ENCODE measurements at regions not wholly inside any gene's neighbourhood (a gene's known extent, or its start where the extent isn't known, plus 50 kb on each side); places are given as distances from the start of the nearest gene placed in this dataset.
"Not testable (repeated sequence)": the region's sequence is repeated elsewhere in the genome, so short reads cannot be mapped to it uniquely, and the experiment has no call there.

DNA sequence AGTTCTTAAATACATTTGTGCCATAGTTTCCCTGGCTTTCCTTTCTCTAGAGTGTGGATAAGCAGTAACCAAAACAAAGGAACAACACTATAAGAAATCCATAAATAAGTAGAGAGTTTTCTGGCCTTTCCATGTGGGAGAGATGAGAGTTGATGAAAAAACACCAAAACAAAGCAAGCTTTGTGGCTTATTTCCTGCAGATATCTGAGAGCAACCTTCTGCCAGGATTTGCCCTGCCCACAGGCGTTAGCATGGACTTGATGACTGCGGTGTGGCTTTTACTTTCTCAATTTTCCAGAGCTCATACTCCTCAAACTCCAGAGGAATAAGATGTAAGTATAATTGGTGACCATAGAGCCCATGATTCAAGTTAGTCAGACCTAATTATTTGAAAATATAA, 194.9 kb downstream of the RAP2B start:
- ATAC-seq (no peak), DNase-seq (ENCODE audit: low spot score in 2 of 2) (no peak)
- H3K9me3 Mint-ChIP-seq: no peaks in the 10 kb centered on the region
- H3K36me3 Mint-ChIP-seq: no peaks in the 10 kb centered on the region
- H3K4me3 Mint-ChIP-seq: no peak overlapping the region
- no peaks in the 10 kb centered on the region for H3K4me1 Mint-ChIP-seq
- H3K27ac Mint-ChIP-seq: no peak overlapping the region

DNA sequence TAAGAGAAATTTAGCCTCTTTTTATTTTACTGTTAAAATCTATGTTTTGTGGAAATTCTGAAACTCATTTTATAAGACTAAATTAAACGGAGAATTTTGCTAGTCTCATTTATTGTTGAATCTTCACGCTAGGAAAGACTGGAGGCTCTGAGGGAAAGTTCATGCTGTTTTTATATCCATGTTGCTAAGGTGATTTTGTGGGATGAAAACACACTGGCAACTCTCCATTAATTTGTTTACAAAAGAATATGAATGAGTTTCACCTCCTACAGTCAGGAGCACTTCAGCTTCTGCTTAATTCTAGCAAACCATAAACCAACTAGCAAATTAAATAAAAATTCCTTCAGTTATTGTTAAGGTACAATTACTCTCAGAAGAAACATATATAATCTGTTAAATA, 195.4 kb downstream of the RAP2B start:
- DNase-seq (ENCODE audit: low spot score in 2 of 2) (no peak), ATAC-seq (no peak)
- H3K36me3 Mint-ChIP-seq: no peaks in the 10 kb centered on the region
- H3K4me1 Mint-ChIP-seq: no peaks in the 10 kb centered on the region
- no peaks in the 10 kb centered on the region for H3K9me3 Mint-ChIP-seq
- no peak overlapping the region for H3K4me3 Mint-ChIP-seq
- no peak overlapping the region for H3K27ac Mint-ChIP-seq

- H3K4me3 Mint-ChIP-seq: no peak overlapping the region
- H3K9me3 Mint-ChIP-seq: peaks cover 7% of the 10 kb centered on the region
- no peak for ATAC-seq
- H3K4me1 Mint-ChIP-seq: no peaks in the 10 kb centered on the region
- H3K36me3 Mint-ChIP-seq: no peaks in the 10 kb centered on the region
- DNase-seq (ENCODE audit: low spot score in 2 of 2): no peak
- H3K27ac Mint-ChIP-seq: no peak overlapping the region
These were observed 207.7 kb downstream of the RAP2B start for GRCh38 chr3:153369561-153370374.

DNA sequence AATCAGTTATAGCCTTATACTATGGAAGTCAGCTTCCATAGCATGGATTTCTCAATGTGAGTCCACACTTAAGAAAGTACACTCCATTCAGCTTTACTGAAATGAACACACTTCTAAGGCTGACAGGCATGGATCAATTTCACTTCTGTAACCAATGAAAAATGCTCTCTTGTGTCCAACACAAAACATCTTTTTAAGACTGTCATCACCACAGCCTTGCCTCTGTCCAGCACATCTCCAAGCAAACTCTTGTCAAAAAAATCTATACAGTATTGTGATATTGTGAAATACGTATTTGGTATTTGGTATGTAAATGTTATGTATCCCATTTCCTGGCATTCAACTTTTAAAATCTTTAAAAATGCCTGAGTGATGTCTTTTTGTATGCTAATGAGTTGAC, 208.7 kb downstream of the RAP2B start:
- H3K9me3 Mint-ChIP-seq: peaks cover 1% of the 10 kb centered on the region
- H3K27ac Mint-ChIP-seq: no peak overlapping the region
- no peak for DNase-seq (ENCODE audit: low spot score in 2 of 2)
- H3K4me1 Mint-ChIP-seq: no peaks in the 10 kb centered on the region
- H3K36me3 Mint-ChIP-seq: no peaks in the 10 kb centered on the region
- no peak for ATAC-seq
- H3K4me3 Mint-ChIP-seq: no peak overlapping the region

GRCh38 chr3:153372326-153372725, 210.3 kb downstream of the RAP2B start:
- DNase-seq (ENCODE audit: low spot score in 2 of 2) (no peak), ATAC-seq (no peak)
- Mint-ChIP-seq H3K4me1 (no peaks in the 10 kb centered on the region), H3K27ac (no peak overlapping the region), H3K9me3 (no peaks in the 10 kb centered on the region), H3K4me3 (no peak overlapping the region), H3K36me3 (no peaks in the 10 kb centered on the region)

DNA sequence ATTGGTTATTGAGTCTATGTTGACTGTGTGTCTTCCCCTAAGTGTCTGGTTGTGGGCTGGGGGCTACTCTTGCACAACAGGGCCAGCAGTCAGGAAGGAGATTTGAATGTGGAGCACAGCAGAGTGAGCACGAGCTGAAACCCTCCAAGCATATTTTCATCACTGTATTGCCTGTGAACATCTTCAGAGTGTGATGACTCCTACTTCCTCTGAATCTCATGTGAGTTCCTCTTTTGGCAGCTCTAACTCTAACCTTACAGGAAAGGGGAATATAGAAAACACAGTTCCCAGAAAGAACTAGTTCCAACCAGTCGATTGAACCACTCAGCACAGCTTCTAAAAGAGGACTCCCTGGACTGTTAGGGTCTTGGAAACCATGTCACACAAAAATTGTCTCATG, 211.6 kb downstream of the RAP2B start:
- DNase-seq (ENCODE audit: low spot score in 2 of 2): no peak
- Mint-ChIP-seq H3K27ac (no peak overlapping the region), H3K9me3 (no peaks in the 10 kb centered on the region), H3K4me3 (no peak overlapping the region), H3K36me3 (no peaks in the 10 kb centered on the region), H3K4me1 (no peaks in the 10 kb centered on the region)
- ATAC-seq: no peak

- H3K4me3 Mint-ChIP-seq; DNase-seq (ENCODE audit: low spot score in 2 of 2); ATAC-seq; H3K27ac Mint-ChIP-seq; H3K9me3 Mint-ChIP-seq; H3K4me1 Mint-ChIP-seq; H3K36me3 Mint-ChIP-seq: not testable (repeated sequence)
These were observed 216.3 kb downstream of the RAP2B start for GRCh38 chr3:153378366-153378765.

- H3K4me1 Mint-ChIP-seq: no peaks in the 10 kb centered on the region
- H3K4me3 Mint-ChIP-seq: no peak overlapping the region
- H3K27ac Mint-ChIP-seq: no peak overlapping the region
- H3K9me3 Mint-ChIP-seq: no peaks in the 10 kb centered on the region
- H3K36me3 Mint-ChIP-seq: no peaks in the 10 kb centered on the region
- no peak for ATAC-seq
- no peak for DNase-seq (ENCODE audit: low spot score in 2 of 2)
These were observed 217.5 kb downstream of the RAP2B start for GRCh38 chr3:153379516-153379915.

- Mint-ChIP-seq H3K4me1 (no peaks in the 10 kb centered on the region), H3K27ac (no peak overlapping the region), H3K4me3 (no peak overlapping the region), H3K9me3 (no peaks in the 10 kb centered on the region), H3K36me3 (no peaks in the 10 kb centered on the region)
- no peak for DNase-seq (ENCODE audit: low spot score in 2 of 2)
- no peak for ATAC-seq
These were observed 223.3 kb downstream of the RAP2B start for GRCh38 chr3:153385343-153385742.

GRCh38 chr3:153392363-153392762, 230.3 kb downstream of the RAP2B start:
- no peaks in the 10 kb centered on the region for H3K36me3 Mint-ChIP-seq
- DNase-seq (ENCODE audit: low spot score in 2 of 2): no peak
- peaks cover 13% of the 10 kb centered on the region for H3K9me3 Mint-ChIP-seq
- H3K27ac Mint-ChIP-seq: no peak overlapping the region
- no peaks in the 10 kb centered on the region for H3K4me1 Mint-ChIP-seq
- no peak overlapping the region for H3K4me3 Mint-ChIP-seq
- ATAC-seq: no peak

- no peaks in the 10 kb centered on the region for H3K4me1 Mint-ChIP-seq
- H3K4me3 Mint-ChIP-seq: no peak overlapping the region
- no peaks in the 10 kb centered on the region for H3K36me3 Mint-ChIP-seq
- H3K9me3 Mint-ChIP-seq: peaks cover 13% of the 10 kb centered on the region
- ATAC-seq (no peak), DNase-seq (ENCODE audit: low spot score in 2 of 2) (no peak)
- H3K27ac Mint-ChIP-seq: no peak overlapping the region
These were observed 232.0 kb downstream of the RAP2B start for GRCh38 chr3:153394017-153394416.

GRCh38 chr3:153396581-153396980, 234.6 kb downstream of the RAP2B start:
- no peaks in the 10 kb centered on the region for H3K36me3 Mint-ChIP-seq
- peaks cover 13% of the 10 kb centered on the region for H3K9me3 Mint-ChIP-seq
- no peak for DNase-seq (ENCODE audit: low spot score in 2 of 2)
- no peak for ATAC-seq
- H3K4me3 Mint-ChIP-seq: no peak overlapping the region
- no peak overlapping the region for H3K27ac Mint-ChIP-seq
- H3K4me1 Mint-ChIP-seq: peaks cover 23% of the 10 kb centered on the region

GRCh38 chr3:153397794-153398193, 235.8 kb downstream of the RAP2B start:
- H3K36me3 Mint-ChIP-seq: no peaks in the 10 kb centered on the region
- no peak overlapping the region for H3K4me3 Mint-ChIP-seq
- H3K9me3 Mint-ChIP-seq: peaks cover 13% of the 10 kb centered on the region
- peaks cover 23% of the 10 kb centered on the region for H3K4me1 Mint-ChIP-seq
- no peak for DNase-seq (ENCODE audit: low spot score in 2 of 2)
- no peak overlapping the region for H3K27ac Mint-ChIP-seq
- no peak for ATAC-seq

DNA sequence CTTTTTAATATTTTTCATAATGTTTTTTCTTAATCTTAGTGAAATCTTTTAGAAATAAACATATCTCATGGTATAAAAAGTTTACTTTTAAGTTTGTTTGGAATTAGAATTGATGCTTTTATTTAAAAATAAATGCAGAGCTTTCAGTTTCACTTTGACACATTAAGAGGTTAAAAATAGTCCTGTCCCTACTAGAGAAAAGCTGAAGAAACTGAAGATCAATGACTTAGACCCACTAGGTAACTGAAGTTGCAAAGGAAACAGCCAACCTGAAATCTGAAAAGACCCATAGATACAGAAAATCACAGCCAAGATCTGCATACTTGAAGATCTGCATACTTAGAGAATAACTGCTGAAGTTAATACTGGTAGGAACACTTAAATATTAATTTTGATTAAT, 237.6 kb downstream of the RAP2B start:
- no peak overlapping the region for H3K4me3 Mint-ChIP-seq
- H3K36me3 Mint-ChIP-seq: no peaks in the 10 kb centered on the region
- H3K9me3 Mint-ChIP-seq: no peaks in the 10 kb centered on the region
- no peak overlapping the region for H3K27ac Mint-ChIP-seq
- no peak for ATAC-seq
- peaks cover 23% of the 10 kb centered on the region for H3K4me1 Mint-ChIP-seq
- DNase-seq (ENCODE audit: low spot score in 2 of 2): no peak

GRCh38 chr3:153400641-153401040, 238.6 kb downstream of the RAP2B start:
- Mint-ChIP-seq H3K9me3 (no peaks in the 10 kb centered on the region), H3K27ac (no peak overlapping the region), H3K4me1 (peaks cover 23% of the 10 kb centered on the region), H3K4me3 (no peak overlapping the region), H3K36me3 (no peaks in the 10 kb centered on the region)
- DNase-seq (ENCODE audit: low spot score in 2 of 2) (no peak), ATAC-seq (no peak)

GRCh38 chr3:153404157-153404556, 242.1 kb downstream of the RAP2B start:
- Mint-ChIP-seq H3K9me3 (no peaks in the 10 kb centered on the region), H3K4me1 (peaks cover 22% of the 10 kb centered on the region), H3K4me3 (no peak overlapping the region), H3K36me3 (no peaks in the 10 kb centered on the region), H3K27ac (no peak overlapping the region)
- ATAC-seq (no peak), DNase-seq (ENCODE audit: low spot score in 2 of 2) (no peak)

GRCh38 chr3:153405320-153405719, 243.3 kb downstream of the RAP2B start:
- not testable (repeated sequence) for DNase-seq (ENCODE audit: low spot score in 2 of 2); H3K36me3 Mint-ChIP-seq; H3K4me3 Mint-ChIP-seq; H3K27ac Mint-ChIP-seq; H3K9me3 Mint-ChIP-seq; ATAC-seq
- peaks cover 13% of the 10 kb centered on the region for H3K4me1 Mint-ChIP-seq
